ENCODE measurements at regions not wholly inside any gene's neighbourhood (a gene's known extent, or its start where the extent isn't known, plus 50 kb on each side); places are given as distances from the start of the nearest gene placed in this dataset.
A peak's percentile ranks its signal among the peaks of the same experiment; 100 is the strongest.

GRCh38 chr13:112639521-112639920 lies 50.3 kb upstream of the ATP11A start:
- DNase-seq = peak in 1 of 10 donors; percentile 15
- intact Hi-C loops (cut with DNase I) = no loop called here

GRCh38 chr13:112638919-112639318 lies 50.9 kb upstream of the ATP11A start:
- DNase-seq = peak in 1 of 10 donors; percentile 49

GRCh38 chr13:112638157-112638750 lies 50.3 kb upstream of the TUBGCP3 start:
- DNase-seq = no peak
- intact Hi-C loops (cut with DNase I) = no loop called here

More at GRCh38 chr13:112638919-112639318, 50.9 kb upstream of the ATP11A start:
- intact Hi-C loops (cut with DNase I) = no loop called here
